ENCODE measurements at regions not wholly inside any gene's neighbourhood (a gene's known extent, or its start where the extent isn't known, plus 50 kb on each side); places are given as distances from the start of the nearest gene placed in this dataset.

DNA sequence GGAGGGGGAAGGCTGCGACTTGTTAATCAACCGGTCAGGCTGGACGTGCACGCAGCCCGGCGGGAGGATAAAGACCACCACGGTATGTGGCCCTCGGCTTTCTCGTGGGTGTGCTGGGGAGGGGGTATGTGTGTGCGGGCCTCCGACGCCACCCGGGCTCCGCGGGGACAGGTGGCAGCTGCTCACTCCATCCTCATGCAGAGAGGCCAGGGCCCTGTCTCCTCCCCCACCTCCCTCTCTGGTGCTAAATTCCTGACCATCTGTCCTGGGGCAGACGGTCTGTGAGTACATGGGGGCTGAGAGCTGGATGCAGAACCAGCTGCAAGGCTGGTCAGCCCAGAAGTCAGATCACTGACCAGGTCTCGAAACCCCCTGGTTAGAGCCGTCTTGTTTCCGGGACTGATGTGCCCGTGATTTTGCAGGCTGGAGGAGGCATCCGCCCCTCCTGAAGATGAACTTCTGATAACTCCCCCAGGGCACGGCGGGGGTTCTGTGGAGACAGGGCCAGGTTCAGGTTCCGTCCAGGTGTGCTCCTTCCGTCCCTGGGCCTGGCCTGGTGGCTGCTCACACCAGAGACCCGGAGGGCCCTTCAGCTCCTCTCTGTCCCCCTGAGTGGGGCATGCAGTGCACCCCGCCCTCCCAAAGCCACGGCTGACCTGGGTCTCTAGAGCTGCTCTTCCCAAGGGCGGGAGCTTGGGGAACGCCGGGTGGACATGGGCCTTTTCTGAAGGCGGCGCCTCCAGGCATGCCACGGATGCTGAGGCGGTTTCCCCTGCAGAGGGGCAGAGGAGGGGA is 1119.7 kb downstream of the BRD1 start:
- ATAC-seq: no peak
- TF ChIP-seq PPARA (CRISPR knock-in tag; IDR thresholded peaks at IDR 0.05; ENCODE audit: borderline replicate concordance) (no peak), ZC3H10 (CRISPR knock-in tag; IDR thresholded peaks at IDR 0.05) (no peak)

DNA sequence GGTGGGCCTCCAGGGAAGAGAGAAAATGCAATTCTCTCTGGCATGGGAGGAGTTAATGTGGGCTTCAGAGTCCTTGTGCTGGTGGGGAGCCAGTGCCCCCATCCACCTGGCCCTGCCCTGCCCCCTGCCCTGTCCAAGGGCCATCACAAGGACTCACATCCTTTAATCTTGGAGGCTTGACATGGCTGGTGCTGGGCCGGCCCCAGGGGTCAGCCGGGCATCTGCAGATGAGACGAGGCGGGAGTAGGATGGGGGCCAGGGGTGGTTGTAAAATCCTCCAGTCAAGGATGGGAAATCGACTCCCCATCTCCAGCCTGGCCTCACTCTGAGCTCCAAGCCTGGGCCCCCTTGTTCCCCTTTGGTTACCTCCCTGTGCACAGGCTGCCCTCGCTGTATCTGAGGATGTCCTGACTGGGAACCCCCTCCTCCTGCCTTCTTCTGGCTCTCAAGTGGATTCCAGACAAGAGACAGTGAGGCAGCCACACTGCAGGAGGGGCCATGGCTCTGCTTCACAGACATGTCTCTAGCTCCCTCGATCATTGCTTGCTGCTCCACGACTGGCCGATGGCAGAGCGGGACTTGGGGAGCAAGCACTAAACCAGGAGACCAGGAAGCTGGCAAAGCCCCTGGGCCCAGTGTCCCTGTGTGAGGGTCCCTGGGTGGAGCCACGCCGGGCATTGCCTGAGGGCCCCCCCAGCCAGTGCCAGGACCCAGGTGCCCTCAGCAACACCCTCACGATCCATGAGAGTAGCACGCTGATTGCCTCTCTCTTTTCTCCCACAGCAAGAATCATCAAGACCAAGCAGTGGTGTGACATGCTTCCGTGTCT is 1120.5 kb downstream of the BRD1 start:
- no peak for TF ChIP-seq ZNF8 (CRISPR knock-in tag; IDR thresholded peaks at IDR 0.05)
- TF ChIP-seq TOX (CRISPR knock-in tag; IDR thresholded peaks at IDR 0.05; ENCODE audit: borderline replicate concordance): no peak
- TF ChIP-seq SNAI2 (CRISPR knock-in tag; IDR thresholded peaks at IDR 0.05): no peak
- no peak for TF ChIP-seq BACH2 (CRISPR knock-in tag; IDR thresholded peaks at IDR 0.05; ENCODE audit: borderline replicate concordance)
- TF ChIP-seq ZFP30 (CRISPR knock-in tag; IDR thresholded peaks at IDR 0.05): no peak
- TF ChIP-seq ZFP3 (CRISPR knock-in tag; IDR thresholded peaks at IDR 0.05): no peak
- no peak for TF ChIP-seq CSDC2 (CRISPR knock-in tag; IDR thresholded peaks at IDR 0.05)
- no peak for TF ChIP-seq GLIS3 (CRISPR knock-in tag; IDR thresholded peaks at IDR 0.05)
- no peak for TF ChIP-seq ZC3H10 (CRISPR knock-in tag; IDR thresholded peaks at IDR 0.05)
- TF ChIP-seq TCF4 (CRISPR knock-in tag; IDR thresholded peaks at IDR 0.05; ENCODE audit: borderline replicate concordance): no peak
- ATAC-seq: no peak

DNA sequence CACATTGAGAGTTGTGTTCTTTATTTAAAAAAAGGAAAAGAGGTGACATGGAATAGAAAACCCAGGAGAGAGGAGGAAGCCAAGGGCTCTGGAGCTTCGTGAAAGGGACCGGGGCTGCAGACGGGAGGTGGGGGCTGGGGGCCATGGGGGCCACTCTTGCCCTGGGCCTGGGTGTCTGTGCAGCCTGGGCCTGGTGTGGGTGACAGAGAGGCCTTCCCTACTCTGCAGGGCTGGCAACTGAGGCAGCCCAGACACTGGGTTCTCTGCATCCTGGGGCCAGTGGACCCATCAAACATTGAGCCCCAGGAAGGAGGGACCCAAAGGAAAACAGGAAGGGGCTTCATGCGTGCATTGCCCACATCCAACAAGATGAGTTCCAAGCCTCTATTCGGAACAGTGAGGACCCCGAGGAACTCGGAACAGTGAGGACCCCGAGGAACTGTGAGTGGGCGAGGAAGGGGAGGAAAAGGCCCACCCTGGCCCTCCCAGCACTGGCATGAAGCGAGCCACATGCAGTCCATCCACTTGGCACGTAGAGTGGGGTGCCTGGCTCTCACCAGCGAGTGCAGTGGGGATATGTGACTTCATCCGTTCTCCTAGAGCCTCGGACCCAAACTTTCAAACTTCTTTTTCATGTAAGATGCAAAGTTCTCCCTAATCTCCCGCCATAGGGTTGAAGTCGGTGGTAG is 1121.6 kb downstream of the BRD1 start:
- TF ChIP-seq RARB (CRISPR knock-in tag; IDR thresholded peaks at IDR 0.05) (no peak), SNAI2 (CRISPR knock-in tag; IDR thresholded peaks at IDR 0.05) (no peak), ISL1 (CRISPR knock-in tag; IDR thresholded peaks at IDR 0.05) (no peak), ZNF8 (CRISPR knock-in tag; IDR thresholded peaks at IDR 0.05) (no peak), ZC3H10 (CRISPR knock-in tag; IDR thresholded peaks at IDR 0.05) (no peak)
- ATAC-seq: no peak

DNA sequence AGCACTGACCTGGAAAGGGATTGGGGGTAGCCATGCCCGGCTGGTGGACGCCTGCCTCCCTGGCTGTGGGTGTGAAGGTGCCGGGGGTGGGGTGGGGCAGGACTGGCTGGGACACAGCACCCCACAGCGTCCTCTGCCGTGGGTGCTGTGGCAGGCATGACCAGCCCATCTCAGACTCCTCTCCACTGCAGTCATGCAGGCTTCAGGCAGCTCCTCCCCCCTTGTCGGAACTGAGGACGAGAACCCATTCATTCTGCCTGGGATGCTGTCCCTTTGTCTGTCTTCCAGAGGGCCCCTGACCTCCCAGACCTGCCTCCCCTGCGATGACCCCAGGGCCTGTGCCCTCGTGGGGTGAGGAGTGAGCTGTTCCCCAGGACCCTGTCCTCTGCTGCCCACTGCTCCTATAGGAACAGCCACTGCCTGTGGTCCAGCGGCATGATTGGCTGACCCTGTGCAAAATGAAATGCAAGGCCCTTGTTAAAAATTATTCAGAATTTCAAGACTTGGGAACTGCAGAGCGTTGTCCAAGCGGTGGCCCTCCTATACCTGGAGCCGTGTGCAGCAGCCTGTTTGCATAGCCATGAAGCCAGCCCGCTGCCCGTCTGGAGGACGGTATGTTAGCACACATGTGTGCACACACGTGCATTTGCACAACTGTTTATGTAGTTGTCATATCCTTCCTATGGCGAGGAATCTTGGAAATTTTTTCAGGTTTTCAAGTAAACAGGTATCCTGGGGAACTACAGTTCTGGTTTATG is 1122.3 kb downstream of the BRD1 start:
- TF ChIP-seq ESRRG (CRISPR knock-in tag; IDR thresholded peaks at IDR 0.05) (no peak), BACH2 (CRISPR knock-in tag; IDR thresholded peaks at IDR 0.05; ENCODE audit: borderline replicate concordance) (no peak), ARNTL (CRISPR knock-in tag; IDR thresholded peaks at IDR 0.05; ENCODE audit: borderline replicate concordance, low read depth) (no peak), TCF4 (CRISPR knock-in tag; IDR thresholded peaks at IDR 0.05; ENCODE audit: borderline replicate concordance) (no peak)
- TF ChIP-seq, protein P1, sequence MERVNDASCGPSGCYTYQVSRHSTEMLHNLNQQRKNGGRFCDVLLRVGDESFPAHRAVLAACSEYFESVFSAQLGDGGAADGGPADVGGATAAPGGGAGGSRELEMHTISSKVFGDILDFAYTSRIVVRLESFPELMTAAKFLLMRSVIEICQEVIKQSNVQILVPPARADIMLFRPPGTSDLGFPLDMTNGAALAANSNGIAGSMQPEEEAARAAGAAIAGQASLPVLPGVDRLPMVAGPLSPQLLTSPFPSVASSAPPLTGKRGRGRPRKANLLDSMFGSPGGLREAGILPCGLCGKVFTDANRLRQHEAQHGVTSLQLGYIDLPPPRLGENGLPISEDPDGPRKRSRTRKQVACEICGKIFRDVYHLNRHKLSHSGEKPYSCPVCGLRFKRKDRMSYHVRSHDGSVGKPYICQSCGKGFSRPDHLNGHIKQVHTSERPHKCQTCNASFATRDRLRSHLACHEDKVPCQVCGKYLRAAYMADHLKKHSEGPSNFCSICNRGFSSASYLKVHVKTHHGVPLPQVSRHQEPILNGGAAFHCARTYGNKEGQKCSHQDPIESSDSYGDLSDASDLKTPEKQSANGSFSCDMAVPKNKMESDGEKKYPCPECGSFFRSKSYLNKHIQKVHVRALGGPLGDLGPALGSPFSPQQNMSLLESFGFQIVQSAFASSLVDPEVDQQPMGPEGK (CRISPR knock-in tag; IDR thresholded peaks at IDR 0.05; ENCODE audit: borderline replicate concordance): no peak
- no peak for ATAC-seq

DNA sequence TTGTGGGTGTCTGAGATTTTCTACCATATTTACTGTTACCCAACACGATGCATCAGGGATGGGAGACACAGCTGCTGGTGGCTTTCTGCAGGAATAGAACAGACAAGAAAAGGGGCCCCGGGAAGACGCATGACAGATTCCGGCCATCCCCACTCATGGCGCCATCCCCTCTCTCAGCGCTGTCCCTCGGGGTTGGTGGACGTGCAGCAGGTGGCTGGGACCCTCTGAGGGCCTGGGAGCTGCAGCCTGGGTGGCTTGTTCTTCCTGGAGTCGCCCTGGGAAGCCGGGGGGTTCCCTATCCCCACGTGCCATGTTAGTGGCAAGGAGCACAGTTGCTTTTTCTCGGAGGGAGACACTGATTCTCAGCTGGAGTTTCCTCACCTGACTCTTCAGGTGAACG is 1123.3 kb downstream of the BRD1 start:
- ATAC-seq: no peak
- TF ChIP-seq ESRRG (CRISPR knock-in tag; IDR thresholded peaks at IDR 0.05): no peak
- no peak for TF ChIP-seq OSR1 (CRISPR knock-in tag; IDR thresholded peaks at IDR 0.05)
- TF ChIP-seq CSDC2 (CRISPR knock-in tag; IDR thresholded peaks at IDR 0.05): no peak
- TF ChIP-seq ZNF565 (CRISPR knock-in tag; conservative IDR thresholded peaks at IDR 0.05; ENCODE audit: low read depth): no peak
- TF ChIP-seq ZNF8 (CRISPR knock-in tag; IDR thresholded peaks at IDR 0.05): no peak
- TF ChIP-seq RARB (CRISPR knock-in tag; IDR thresholded peaks at IDR 0.05): no peak
- TF ChIP-seq ISL1 (CRISPR knock-in tag; IDR thresholded peaks at IDR 0.05): no peak
- TF ChIP-seq, protein P2, sequence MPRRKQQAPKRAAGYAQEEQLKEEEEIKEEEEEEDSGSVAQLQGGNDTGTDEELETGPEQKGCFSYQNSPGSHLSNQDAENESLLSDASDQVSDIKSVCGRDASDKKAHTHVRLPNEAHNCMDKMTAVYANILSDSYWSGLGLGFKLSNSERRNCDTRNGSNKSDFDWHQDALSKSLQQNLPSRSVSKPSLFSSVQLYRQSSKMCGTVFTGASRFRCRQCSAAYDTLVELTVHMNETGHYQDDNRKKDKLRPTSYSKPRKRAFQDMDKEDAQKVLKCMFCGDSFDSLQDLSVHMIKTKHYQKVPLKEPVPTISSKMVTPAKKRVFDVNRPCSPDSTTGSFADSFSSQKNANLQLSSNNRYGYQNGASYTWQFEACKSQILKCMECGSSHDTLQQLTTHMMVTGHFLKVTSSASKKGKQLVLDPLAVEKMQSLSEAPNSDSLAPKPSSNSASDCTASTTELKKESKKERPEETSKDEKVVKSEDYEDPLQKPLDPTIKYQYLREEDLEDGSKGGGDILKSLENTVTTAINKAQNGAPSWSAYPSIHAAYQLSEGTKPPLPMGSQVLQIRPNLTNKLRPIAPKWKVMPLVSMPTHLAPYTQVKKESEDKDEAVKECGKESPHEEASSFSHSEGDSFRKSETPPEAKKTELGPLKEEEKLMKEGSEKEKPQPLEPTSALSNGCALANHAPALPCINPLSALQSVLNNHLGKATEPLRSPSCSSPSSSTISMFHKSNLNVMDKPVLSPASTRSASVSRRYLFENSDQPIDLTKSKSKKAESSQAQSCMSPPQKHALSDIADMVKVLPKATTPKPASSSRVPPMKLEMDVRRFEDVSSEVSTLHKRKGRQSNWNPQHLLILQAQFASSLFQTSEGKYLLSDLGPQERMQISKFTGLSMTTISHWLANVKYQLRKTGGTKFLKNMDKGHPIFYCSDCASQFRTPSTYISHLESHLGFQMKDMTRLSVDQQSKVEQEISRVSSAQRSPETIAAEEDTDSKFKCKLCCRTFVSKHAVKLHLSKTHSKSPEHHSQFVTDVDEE (CRISPR knock-in tag; IDR thresholded peaks at IDR 0.05): no peak
- TF ChIP-seq BACH2 (CRISPR knock-in tag; IDR thresholded peaks at IDR 0.05; ENCODE audit: borderline replicate concordance): no peak
- no peak for TF ChIP-seq PPARA (CRISPR knock-in tag; IDR thresholded peaks at IDR 0.05; ENCODE audit: borderline replicate concordance)
- no peak for TF ChIP-seq ARNTL (CRISPR knock-in tag; IDR thresholded peaks at IDR 0.05; ENCODE audit: borderline replicate concordance, low read depth)
- TF ChIP-seq, protein P1 (CRISPR knock-in tag; IDR thresholded peaks at IDR 0.05; ENCODE audit: borderline replicate concordance): no peak
- TF ChIP-seq, protein P3, sequence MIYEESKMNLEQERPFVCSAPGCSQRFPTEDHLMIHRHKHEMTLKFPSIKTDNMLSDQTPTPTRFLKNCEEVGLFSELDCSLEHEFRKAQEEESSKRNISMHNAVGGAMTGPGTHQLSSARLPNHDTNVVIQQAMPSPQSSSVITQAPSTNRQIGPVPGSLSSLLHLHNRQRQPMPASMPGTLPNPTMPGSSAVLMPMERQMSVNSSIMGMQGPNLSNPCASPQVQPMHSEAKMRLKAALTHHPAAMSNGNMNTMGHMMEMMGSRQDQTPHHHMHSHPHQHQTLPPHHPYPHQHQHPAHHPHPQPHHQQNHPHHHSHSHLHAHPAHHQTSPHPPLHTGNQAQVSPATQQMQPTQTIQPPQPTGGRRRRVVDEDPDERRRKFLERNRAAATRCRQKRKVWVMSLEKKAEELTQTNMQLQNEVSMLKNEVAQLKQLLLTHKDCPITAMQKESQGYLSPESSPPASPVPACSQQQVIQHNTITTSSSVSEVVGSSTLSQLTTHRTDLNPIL (CRISPR knock-in tag; IDR thresholded peaks at IDR 0.05; ENCODE audit: low read depth): no peak

All from SK-N-SH treated with all-trans-retinoic acid at 6 μM for 48 hours (cell line).